A549 (cell line): ENCODE measurements at regions not wholly inside any gene's neighbourhood (a gene's known extent, or its start where the extent isn't known, plus 50 kb on each side); places are given as distances from the start of the nearest gene placed in this dataset.
A peak's percentile ranks its signal among the peaks of the same experiment; 100 is the strongest.

ENCODE experiments used
- ATAC-seq, 2 experiments: fragments of 200-7000 bp in 1 of 2; fragments of >200 bp in 1 of 2; cut with Nextera tagmentation in 1 of 2; cut with Tn5 transposase in 1 of 2; 3 replicates each; pipeline versions ENCODE4 v1.8.0 to v1.9.1; 2018 to 2020; ENCODE audit warnings: mild to moderate bottlenecking in 1 of 2, moderate library complexity in 1 of 2
- CTCF ChIA-PET: fragments of 300-600 bp; sonication (Branson Sonifier 250); formaldehyde crosslinking; extraction: SDS; loops from one replicate; lab custom pipeline; 2021; ENCODE audit warnings: antibody characterized with exemption, inconsistent platforms; lab: Yijun Ruan, JAX
- POLR2A ChIA-PET: fragments of 350-600 bp; formaldehyde crosslinking; extraction: SDS; loops from one replicate; lab custom pipeline; 2021; ENCODE audit warnings: antibody characterized with exemption, inconsistent platforms; lab: Yijun Ruan, JAX
- DNase-seq, 2 experiments: peaks; one replicate each; pipeline versions ENCODE4 v3.0.0 to v3.0.0-alpha.2; 2011 to 2016; ENCODE audit warnings: low read depth in 1 of 2, low spot score in 1 of 2
- FAIRE-seq: peaks from 2 replicates; lab custom pipeline; 2011; peaks lifted over from hg19 to GRCh38; lab: Jason Lieb, UNC
- H3K27ac ChIP-seq, 2 experiments: fragments of >200 bp; sonication (Bioruptor Twin); formaldehyde crosslinking; 3 replicates each; pipeline ENCODE4 v1.5.1; 2016 to 2017
- H3K4me1 ChIP-seq: fragments of >200 bp; sonication (Bioruptor Twin); formaldehyde crosslinking; 3 replicates; pipeline ENCODE4 v1.6.1; 2016
- H3K4me2 ChIP-seq: fragments of >200 bp; sonication (Bioruptor Twin); formaldehyde crosslinking; 3 replicates; pipeline ENCODE4 v1.6.1; 2016
- H3K4me3 ChIP-seq: fragments of >200 bp; sonication (Bioruptor Twin); formaldehyde crosslinking; 3 replicates; pipeline ENCODE4 v1.5.1; 2016
- H3K9me3 ChIP-seq: fragments of >200 bp; sonication (Bioruptor Twin); formaldehyde crosslinking; 3 replicates; pipeline ENCODE4 v1.6.1; 2016
- CBX8 ChIP-seq: fragments of 200-600 bp; sonication (generic); IDR thresholded peaks from 2 replicates; pipeline ENCODE4 v1.6.1; 2016
- CEBPB ChIP-seq, 2 experiments: fragments of >200 bp in 1 of 2; sonication (Bioruptor Twin) in 1 of 2; formaldehyde crosslinking in 1 of 2; IDR thresholded peaks; 2 replicates each; pipeline ENCODE4 v1.6.1; 2012 to 2016
- CHD4 ChIP-seq: fragments of 200-600 bp; sonication (generic); IDR thresholded peaks from 2 replicates; pipeline ENCODE4 v1.6.1; 2016; ENCODE audit warnings: antibody characterized with exemption, mild to moderate bottlenecking, borderline replicate concordance
- CTCF ChIP-seq: fragments of >200 bp; sonication (Bioruptor Twin); formaldehyde crosslinking; IDR thresholded peaks from 3 replicates; pipeline ENCODE4 v1.5.1; 2016
- EP300 ChIP-seq, 2 experiments: fragments of >200 bp; sonication (Bioruptor Twin); formaldehyde crosslinking; IDR thresholded peaks; 2 replicates in 1 of 2; 3 replicates in 1 of 2; pipeline ENCODE4 v1.6.1; 2016 to 2017
- FOSL2 ChIP-seq, 2 experiments: fragments of 450-650 bp in 1 of 2; fragments of >200 bp in 1 of 2; sonication (Bioruptor Twin) in 1 of 2; formaldehyde crosslinking; IDR thresholded peaks; 2 replicates each; pipeline versions ENCODE4 v1.5.0 to v1.6.1; 2016 to 2020; ENCODE audit warnings: mild to moderate bottlenecking in 1 of 2, moderate library complexity in 1 of 2
- FOXS1 ChIP-seq: fragments of 250-450 bp; sonication (Bioruptor Pico); IDR thresholded peaks from 2 replicates; pipeline ENCODE4 v1.5.0; 2020; ENCODE audit warnings: mild to moderate bottlenecking, moderate library complexity
- HEYL ChIP-seq: fragments of 250-450 bp; sonication (Bioruptor Pico); IDR thresholded peaks from 2 replicates; pipeline ENCODE4 v1.8.0; 2021; ENCODE audit warnings: mild to moderate bottlenecking, moderate library complexity
- HMGXB4 ChIP-seq: fragments of 250-450 bp; sonication (Bioruptor Pico); IDR thresholded peaks from 2 replicates; pipeline ENCODE4 v1.5.0; 2021; ENCODE audit warnings: mild to moderate bottlenecking, moderate library complexity, borderline replicate concordance
- JUN ChIP-seq, 2 experiments: fragments of >200 bp; sonication (Bioruptor Twin); formaldehyde crosslinking; IDR thresholded peaks; 2 replicates in 1 of 2; 3 replicates in 1 of 2; pipeline ENCODE4 v1.6.1; 2016 to 2017
- JUNB ChIP-seq: fragments of >200 bp; sonication (Bioruptor Twin); formaldehyde crosslinking; IDR thresholded peaks from 2 replicates; pipeline ENCODE4 v1.6.1; 2016
- KDM1A ChIP-seq: fragments of 200-600 bp; sonication (generic); IDR thresholded peaks from 2 replicates; pipeline ENCODE4 v1.6.1; 2016; ENCODE audit warnings: low read depth, mild to moderate bottlenecking
- KDM5A ChIP-seq: fragments of 200-600 bp; sonication (generic); IDR thresholded peaks from 2 replicates; pipeline ENCODE4 v1.6.1; 2016; ENCODE audit warnings: antibody characterized with exemption, mild to moderate bottlenecking
- MAFK ChIP-seq: fragments of 450-650 bp; IDR thresholded peaks from 2 replicates; pipeline ENCODE4 v1.6.1; 2014; ENCODE audit not compliant: partially characterized antibody
- MYC ChIP-seq: IDR thresholded peaks from 2 replicates; pipeline ENCODE4 v1.6.1; 2012; ENCODE audit warnings: mild to moderate bottlenecking, inconsistent platforms, low read length, improper control_type of control experiment, borderline replicate concordance
- NFE2L2 ChIP-seq: fragments of 150-350 bp; conservative IDR thresholded peaks from 2 replicates; pipeline ENCODE4 v1.6.1; 2014; ENCODE audit warnings: low read length
- NPAS2 ChIP-seq: fragments of 250-450 bp; sonication (Bioruptor Pico); IDR thresholded peaks from 2 replicates; pipeline ENCODE4 v1.8.0; 2022; ENCODE audit warnings: mild to moderate bottlenecking, moderate library complexity, borderline replicate concordance
- PBX3 ChIP-seq: IDR thresholded peaks from 2 replicates; pipeline ENCODE4 v1.6.1; 2012
- POLR2A ChIP-seq: IDR thresholded peaks from 2 replicates; pipeline ENCODE4 v1.6.1; 2012; ENCODE audit warnings: mild to moderate bottlenecking, low read length
- RAD21 ChIP-seq, 2 experiments: fragments of >200 bp in 1 of 2; sonication (Bioruptor Twin) in 1 of 2; formaldehyde crosslinking in 1 of 2; IDR thresholded peaks in 1 of 2; conservative IDR thresholded peaks in 1 of 2; 2 replicates in 1 of 2; 3 replicates in 1 of 2; pipeline ENCODE4 v1.6.1; 2012 to 2018; ENCODE audit warnings: inconsistent platforms in 1 of 2
- RARB ChIP-seq: fragments of 250-450 bp; sonication (Bioruptor Pico); IDR thresholded peaks from 2 replicates; pipeline ENCODE4 v1.8.0; 2021; ENCODE audit warnings: mild to moderate bottlenecking, moderate library complexity
- REST ChIP-seq: fragments of 200-600 bp; sonication (generic); IDR thresholded peaks from 2 replicates; pipeline ENCODE4 v1.6.1; 2016; ENCODE audit warnings: antibody characterized with exemption, mild to moderate bottlenecking, moderate library complexity
- SMC3 ChIP-seq: fragments of >200 bp; sonication (Bioruptor Twin); formaldehyde crosslinking; IDR thresholded peaks from 3 replicates; pipeline ENCODE4 v1.6.1; 2018; ENCODE audit warnings: inconsistent platforms
- SREBF2 ChIP-seq: fragments of 450-650 bp; IDR thresholded peaks from 2 replicates; pipeline ENCODE4 v1.6.1; 2014; ENCODE audit warnings: mild to moderate bottlenecking, moderate library complexity
- TFCP2L1 ChIP-seq: fragments of 250-450 bp; sonication (Bioruptor Pico); IDR thresholded peaks from 2 replicates; pipeline ENCODE4 v1.5.0; 2021; ENCODE audit warnings: mild to moderate bottlenecking
- TP53 ChIP-seq: fragments of 250-450 bp; sonication (Bioruptor Pico); IDR thresholded peaks from 2 replicates; pipeline ENCODE4 v1.5.0; 2021; ENCODE audit warnings: mild to moderate bottlenecking, moderate library complexity
- ZC3H11A ChIP-seq: fragments of 450-650 bp; IDR thresholded peaks from 2 replicates; pipeline ENCODE4 v1.6.1; 2014; ENCODE audit warnings: antibody characterized with exemption, mild to moderate bottlenecking
- ZSCAN20 ChIP-seq: fragments of 250-450 bp; sonication (Bioruptor Pico); IDR thresholded peaks from 2 replicates; pipeline ENCODE4 v1.8.0; 2022; ENCODE audit warnings: mild to moderate bottlenecking, moderate library complexity
- WGBS: methylation state at CpG from one replicate; pipeline ENCODE4 v1.1.6; 2017; ENCODE audit errors: missing lambda C conversion rate; 5-methylcytosine and 5-hydroxymethylcytosine counted together
- TF ChIP-seq, protein P1 (sequence below): fragments of 450-650 bp; IDR thresholded peaks from 2 replicates; pipeline ENCODE4 v1.6.1; 2014; ENCODE audit warnings: antibody characterized with exemption
- TF ChIP-seq, protein P2 (sequence below): fragments of >200 bp; sonication (Bioruptor Twin); formaldehyde crosslinking; IDR thresholded peaks from 3 replicates; pipeline ENCODE4 v1.6.1; 2016

DNA sequence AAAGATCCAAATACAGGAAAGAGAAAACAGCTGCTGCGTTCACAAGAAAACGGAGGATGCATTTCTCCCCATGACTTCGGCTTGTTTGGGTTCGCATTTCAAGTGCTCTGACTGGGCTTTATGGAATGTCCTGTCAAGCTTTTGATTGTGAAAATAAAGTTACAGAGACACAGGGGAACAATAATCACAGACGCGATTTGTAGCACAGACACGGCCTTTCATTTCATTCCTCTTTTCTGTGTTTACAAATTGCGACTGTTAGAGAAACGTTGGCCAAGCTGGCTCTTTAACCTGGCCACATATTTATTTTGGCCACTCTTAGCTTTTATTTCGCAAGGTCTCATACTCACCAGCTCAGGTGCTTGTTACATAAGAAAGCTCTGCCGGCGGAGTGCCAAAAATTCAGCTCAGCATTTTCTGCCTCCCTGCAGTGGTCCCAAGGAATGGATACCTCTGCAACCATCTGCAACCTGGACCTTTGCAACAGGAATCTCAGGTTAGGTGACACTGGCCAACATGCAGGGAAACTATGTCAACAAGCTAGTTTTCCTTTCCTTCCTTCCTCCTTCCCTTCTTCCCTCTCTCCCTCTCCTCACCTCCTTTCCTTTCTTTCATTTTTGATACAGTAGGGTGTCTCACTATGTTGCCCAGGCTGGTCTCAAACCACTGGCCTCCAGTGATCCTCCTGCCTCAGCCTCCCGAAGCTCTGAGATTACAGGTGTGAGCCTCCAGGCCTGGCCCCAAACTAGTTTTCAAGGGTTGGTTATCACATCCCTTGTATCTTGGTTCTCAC is 58.2 kb upstream of the SLC45A1 start:
- Histone ChIP-seq H3K4me3 (peak overlapping the region; percentile 12; the same call in 2 of the 3 replicates), H3K4me1 (peaks cover 34% of the 10 kb centered on the region), H3K4me2 (peak overlapping the region; percentile 78), H3K9me3 (no peaks in the 10 kb centered on the region), H3K27ac (peak overlapping the region; percentile 72 to 79)
- WGBS, result 11% methylated on average over 13 of the region's 13 CpGs
- DNase-seq (peak; percentile 13 to 69), FAIRE-seq (no peak), ATAC-seq (peak; percentile 80 to 88)
- CTCF ChIA-PET, result interaction anchor here (0.5 to 2.3 kb wide), 5 partner anchors 22 to 228 kb away, joined by 3 to 11 read pairs (median 4); no protein-coding TSS in a partner anchor
- POLR2A ChIA-PET, result interaction anchor here (0.5 to 1.3 kb wide), 5 partner anchors 77 to 297 kb away, joined by 3 to 4 read pairs (median 3); no protein-coding TSS in a partner anchor
- TF ChIP-seq ZC3H11A, result no peak
- no peak for TF ChIP-seq REST
- peak; percentile 68; the same call in 1 of the 2 replicates for TF ChIP-seq FOXS1 (CRISPR knock-in tag)
- no peak for TF ChIP-seq PBX3
- no peak for TF ChIP-seq KDM5A
- TF ChIP-seq JUNB, result peak; percentile 59; the same call in 1 of the 2 replicates
- TF ChIP-seq MAFK, result peak; percentile 56
- TF ChIP-seq, protein P1, sequence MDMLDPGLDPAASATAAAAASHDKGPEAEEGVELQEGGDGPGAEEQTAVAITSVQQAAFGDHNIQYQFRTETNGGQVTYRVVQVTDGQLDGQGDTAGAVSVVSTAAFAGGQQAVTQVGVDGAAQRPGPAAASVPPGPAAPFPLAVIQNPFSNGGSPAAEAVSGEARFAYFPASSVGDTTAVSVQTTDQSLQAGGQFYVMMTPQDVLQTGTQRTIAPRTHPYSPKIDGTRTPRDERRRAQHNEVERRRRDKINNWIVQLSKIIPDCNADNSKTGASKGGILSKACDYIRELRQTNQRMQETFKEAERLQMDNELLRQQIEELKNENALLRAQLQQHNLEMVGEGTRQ, result no peak
- TF ChIP-seq HMGXB4 (CRISPR knock-in tag), result no peak
- no peak for TF ChIP-seq CBX8
- peak; percentile 88 to 91 for TF ChIP-seq CEBPB (IDR thresholded peaks at IDR 0.05)
- no peak for TF ChIP-seq CTCF
- peak; percentile 44 to 60; a peak in 3 of 5 replicates for TF ChIP-seq EP300 (IDR thresholded peaks at IDR 0.05)
- no peak; a peak in 1 of 5 replicates for TF ChIP-seq RAD21 (conservative IDR thresholded peaks at IDR 0.05 in 1 of 2, IDR thresholded peaks at IDR 0.05 in 1 of 2)
- peak; percentile 23; the same call in 1 of the 3 replicates for TF ChIP-seq SMC3
- TF ChIP-seq POLR2A, result no peak
- no peak for TF ChIP-seq NFE2L2
- TF ChIP-seq MYC, result no peak
- TF ChIP-seq ZSCAN20, result no peak
- no peak for TF ChIP-seq FOSL2 (IDR thresholded peaks at IDR 0.05)
- TF ChIP-seq FOSL2 (CRISPR knock-in tag; IDR thresholded peaks at IDR 0.05), result peak; percentile 25; the same call in 1 of the 2 replicates
- peak in 1 of 2 experiments; percentile 58; a peak in 1 of 5 replicates for TF ChIP-seq JUN (IDR thresholded peaks at IDR 0.05)
- TF ChIP-seq RARB, result no peak
- no peak for TF ChIP-seq TFCP2L1 (CRISPR knock-in tag)
- TF ChIP-seq TP53 (CRISPR knock-in tag), result no peak
- TF ChIP-seq SREBF2, result no peak
- TF ChIP-seq KDM1A, result no peak
- TF ChIP-seq HEYL (CRISPR knock-in tag), result no peak
- TF ChIP-seq NPAS2 (CRISPR knock-in tag), result no peak
- no peak for TF ChIP-seq CHD4
- TF ChIP-seq, protein P2, sequence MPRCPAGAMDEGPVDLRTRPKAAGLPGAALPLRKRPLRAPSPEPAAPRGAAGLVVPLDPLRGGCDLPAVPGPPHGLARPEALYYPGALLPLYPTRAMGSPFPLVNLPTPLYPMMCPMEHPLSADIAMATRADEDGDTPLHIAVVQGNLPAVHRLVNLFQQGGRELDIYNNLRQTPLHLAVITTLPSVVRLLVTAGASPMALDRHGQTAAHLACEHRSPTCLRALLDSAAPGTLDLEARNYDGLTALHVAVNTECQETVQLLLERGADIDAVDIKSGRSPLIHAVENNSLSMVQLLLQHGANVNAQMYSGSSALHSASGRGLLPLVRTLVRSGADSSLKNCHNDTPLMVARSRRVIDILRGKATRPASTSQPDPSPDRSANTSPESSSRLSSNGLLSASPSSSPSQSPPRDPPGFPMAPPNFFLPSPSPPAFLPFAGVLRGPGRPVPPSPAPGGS, result peak; percentile 65; the same call in 1 of the 3 replicates
